ENCODE measurements at regions not wholly inside any gene's neighbourhood (a gene's known extent, or its start where the extent isn't known, plus 50 kb on each side); places are given as distances from the start of the nearest gene placed in this dataset.

DNA sequence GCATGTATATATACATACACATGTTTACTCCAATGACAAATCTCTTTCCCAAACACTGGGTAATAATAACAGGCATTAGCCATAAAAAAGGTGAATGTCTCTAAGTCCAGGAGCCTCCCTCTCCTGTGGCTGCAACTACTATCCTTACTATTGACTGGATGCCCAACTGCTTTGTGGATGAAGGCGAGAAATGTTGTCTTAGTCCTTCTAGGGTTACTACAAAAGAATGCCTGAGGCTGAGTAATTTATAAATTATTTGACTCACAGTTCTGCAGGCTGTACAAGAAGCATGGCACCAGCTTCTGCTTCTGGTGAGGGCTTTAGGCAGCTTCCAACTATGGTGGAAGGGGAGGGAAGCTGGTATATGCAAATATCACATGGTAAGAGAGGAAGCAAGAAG is 366.0 kb upstream of the DDHD1 start:
- H3K4me2 ChIP-seq (ENCODE audit: extremely low read depth, insufficient read depth, low read length), result no peak overlapping the region
- H2AFZ ChIP-seq (ENCODE audit: low read length), result no peak overlapping the region
- H3K36me3 ChIP-seq (ENCODE audit: control insufficient read depth, insufficient read depth, low read length), result no peaks in the 10 kb centered on the region
- TF ChIP-seq EZH2 (IDR thresholded peaks at IDR 0.05; ENCODE audit: low read length, missing control alignments) (no peak), CTCF (conservative IDR thresholded peaks at IDR 0.05 in 1 of 2, IDR thresholded peaks at IDR 0.05 in 1 of 2; ENCODE audit: low read depth in 1 of 2, low read length in 2 of 2) (no peak)
- no peaks in the 10 kb centered on the region for H3K27me3 ChIP-seq (ENCODE audit: control insufficient read depth, insufficient read depth, low read length)
- no peaks in the 10 kb centered on the region for H3K9me3 ChIP-seq (ENCODE audit: control insufficient read depth, insufficient read depth, low read depth, low read length)
- H3K4me1 ChIP-seq (ENCODE audit: control insufficient read depth, extremely low read depth, insufficient read depth, low read length), result peaks cover 18% of the 10 kb centered on the region
- no peak overlapping the region for H3K4me3 ChIP-seq (replicated peaks in 1 of 4; ENCODE audit: control extremely low read depth in 1 of 4, insufficient read depth in 1 of 4, low read depth in 3 of 4, low read length in 4 of 4)
- no peak overlapping the region for H3K27ac ChIP-seq (ENCODE audit: insufficient read depth, low read length)
- H4K20me1 ChIP-seq (ENCODE audit: control insufficient read depth, extremely low read depth, insufficient read depth, low read length), result no peaks in the 10 kb centered on the region
- DNase-seq (ENCODE audit: low read depth in 2 of 2), result peak in 1 of 2 donors; percentile 63
- H3K9ac ChIP-seq (ENCODE audit: insufficient read depth, low read length), result no peak overlapping the region
- H3K79me2 ChIP-seq (ENCODE audit: control insufficient read depth, insufficient read depth, low read length), result no peaks in the 10 kb centered on the region

DNA sequence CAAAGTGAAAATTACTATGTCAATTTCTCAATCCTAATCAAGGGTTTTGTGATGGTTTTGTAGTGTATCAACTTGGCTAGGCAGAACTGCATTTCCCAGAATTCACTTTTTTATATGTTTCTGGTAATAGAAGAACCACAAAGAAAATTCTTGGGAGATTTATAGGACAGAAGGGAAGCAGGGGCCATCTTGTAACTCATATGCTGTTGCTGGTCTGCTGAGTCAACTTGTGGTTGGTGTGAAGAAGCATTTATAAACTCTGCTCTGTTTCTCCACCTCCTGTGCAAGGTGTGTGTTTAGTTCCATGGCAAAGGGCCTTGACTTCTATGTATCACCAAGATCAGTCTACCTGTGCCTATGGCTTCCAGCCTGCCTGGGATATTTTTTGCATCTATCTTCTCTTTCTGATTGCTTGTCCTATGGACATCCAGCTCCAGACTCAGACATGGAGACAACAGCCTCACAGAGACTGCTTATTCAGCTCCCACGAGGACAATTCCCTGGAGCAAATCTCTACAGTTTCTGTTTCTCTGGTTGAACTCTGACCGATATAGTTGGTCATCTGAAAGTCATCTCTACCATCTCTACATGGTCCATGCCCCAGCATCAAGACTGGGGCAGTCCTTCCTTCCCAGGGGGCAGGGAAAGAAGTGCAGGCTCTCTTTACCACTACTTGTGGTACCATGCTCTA is 364.3 kb upstream of the DDHD1 start:
- peak in 1 of 2 donors; percentile 59 for DNase-seq (ENCODE audit: low read depth in 2 of 2)
- TF ChIP-seq CTCF (conservative IDR thresholded peaks at IDR 0.05 in 1 of 2, IDR thresholded peaks at IDR 0.05 in 1 of 2; ENCODE audit: low read depth in 1 of 2, low read length in 2 of 2) (no peak), EZH2 (IDR thresholded peaks at IDR 0.05; ENCODE audit: low read length, missing control alignments) (no peak)
- Histone ChIP-seq H3K36me3 (ENCODE audit: control insufficient read depth, insufficient read depth, low read length) (no peaks in the 10 kb centered on the region), H3K9me3 (ENCODE audit: control insufficient read depth, insufficient read depth, low read depth, low read length) (no peaks in the 10 kb centered on the region), H3K4me2 (ENCODE audit: extremely low read depth, insufficient read depth, low read length) (no peak overlapping the region), H4K20me1 (ENCODE audit: control insufficient read depth, extremely low read depth, insufficient read depth, low read length) (no peaks in the 10 kb centered on the region), H2AFZ (ENCODE audit: low read length) (no peak overlapping the region), H3K4me1 (ENCODE audit: control insufficient read depth, extremely low read depth, insufficient read depth, low read length) (peaks cover 18% of the 10 kb centered on the region), H3K79me2 (ENCODE audit: control insufficient read depth, insufficient read depth, low read length) (no peaks in the 10 kb centered on the region), H3K27me3 (ENCODE audit: control insufficient read depth, insufficient read depth, low read length) (no peaks in the 10 kb centered on the region), H3K4me3 (replicated peaks in 1 of 4; ENCODE audit: control extremely low read depth in 1 of 4, insufficient read depth in 1 of 4, low read depth in 3 of 4, low read length in 4 of 4) (no peak overlapping the region), H3K27ac (ENCODE audit: insufficient read depth, low read length) (peak overlapping the region; percentile 46), H3K9ac (ENCODE audit: insufficient read depth, low read length) (no peak overlapping the region)

- no peak for TF ChIP-seq EZH2 (IDR thresholded peaks at IDR 0.05; ENCODE audit: low read length, missing control alignments)
- Histone ChIP-seq H3K27me3 (ENCODE audit: control insufficient read depth, insufficient read depth, low read length) (no peaks in the 10 kb centered on the region), H3K9me3 (ENCODE audit: control insufficient read depth, insufficient read depth, low read depth, low read length) (no peaks in the 10 kb centered on the region), H3K36me3 (ENCODE audit: control insufficient read depth, insufficient read depth, low read length) (no peaks in the 10 kb centered on the region), H3K4me1 (ENCODE audit: control insufficient read depth, extremely low read depth, insufficient read depth, low read length) (peaks cover 18% of the 10 kb centered on the region), H3K4me3 (replicated peaks in 1 of 4; ENCODE audit: control extremely low read depth in 1 of 4, insufficient read depth in 1 of 4, low read depth in 3 of 4, low read length in 4 of 4) (no peak overlapping the region), H2AFZ (ENCODE audit: low read length) (no peak overlapping the region), H3K4me2 (ENCODE audit: extremely low read depth, insufficient read depth, low read length) (no peak overlapping the region), H4K20me1 (ENCODE audit: control insufficient read depth, extremely low read depth, insufficient read depth, low read length) (no peaks in the 10 kb centered on the region), H3K9ac (ENCODE audit: insufficient read depth, low read length) (no peak overlapping the region), H3K27ac (ENCODE audit: insufficient read depth, low read length) (peak overlapping the region; percentile 74), H3K79me2 (ENCODE audit: control insufficient read depth, insufficient read depth, low read length) (no peaks in the 10 kb centered on the region)
- DNase-seq (ENCODE audit: low read depth in 2 of 2), result peak; percentile 81 to 87
These were observed 363.2 kb upstream of the DDHD1 start for GRCh38 chr14:53516261-53516774.

Data from fibroblast of lung (primary cell).